HepG2 (cell line): ENCODE measurements at regions not wholly inside any gene's neighbourhood (a gene's known extent, or its start where the extent isn't known, plus 50 kb on each side); places are given as distances from the start of the nearest gene placed in this dataset.

Source experiments
- FOXK2 ChIP-seq: fragments of 450-650 bp; IDR thresholded peaks from 2 replicates; pipeline ENCODE4 v1.6.1; 2016
- HMGXB4 ChIP-seq, 2 experiments: sonication (generic) in 1 of 2; formaldehyde crosslinking in 1 of 2; IDR thresholded peaks; 2 replicates each; pipeline versions ENCODE4 v1.4.0 to v1.6.1; 2018 to 2020; ENCODE audit warnings: missing genetic modification reagents in 2 of 2, borderline replicate concordance in 1 of 2, low read depth in 1 of 2, mild to moderate bottlenecking in 1 of 2, missing biosample characterization in 1 of 2
- MAZ ChIP-seq, 2 experiments: sonication (generic) in 1 of 2; formaldehyde crosslinking in 1 of 2; IDR thresholded peaks; 2 replicates each; pipeline versions ENCODE4 v1.5.0 to v1.6.1; 2012 to 2020; ENCODE audit warnings: low read depth in 2 of 2, mild to moderate bottlenecking in 2 of 2, borderline replicate concordance in 1 of 2, improper control_type of control experiment in 1 of 2, low read length in 1 of 2, missing genetic modification reagents in 1 of 2, moderate library complexity in 1 of 2
- MXD4 ChIP-seq: IDR thresholded peaks from 2 replicates; pipeline ENCODE4 v1.6.1; 2016; ENCODE audit warnings: mild to moderate bottlenecking, missing biosample characterization, missing genetic modification reagents
- NCOA2 ChIP-seq: sonication (generic); formaldehyde crosslinking; IDR thresholded peaks from 2 replicates; pipeline ENCODE4 v1.8.0; 2022; ENCODE audit warnings: inconsistent platforms
- NR2F6 ChIP-seq, 2 experiments: IDR thresholded peaks; 2 replicates each; pipeline ENCODE4 v1.6.1; 2016; ENCODE audit warnings: antibody characterized with exemption in 1 of 2, mild to moderate bottlenecking in 1 of 2
- RARG ChIP-seq: sonication (generic); formaldehyde crosslinking; IDR thresholded peaks from 2 replicates; pipeline ENCODE4 v1.4.0; 2020; ENCODE audit warnings: low read depth, mild to moderate bottlenecking, missing genetic modification reagents
- THRA ChIP-seq: sonication (generic); formaldehyde crosslinking; IDR thresholded peaks from 2 replicates; pipeline ENCODE4 v1.4.0; 2020; ENCODE audit warnings: missing genetic modification reagents, borderline replicate concordance
- ZBTB40 ChIP-seq, 2 experiments: fragments of 450-650 bp in 1 of 2; sonication (generic) in 1 of 2; formaldehyde crosslinking in 1 of 2; IDR thresholded peaks; 2 replicates each; pipeline versions ENCODE4 v1.6.1 to v1.8.0; 2016 to 2022; ENCODE audit warnings: antibody characterized with exemption in 1 of 2, mild to moderate bottlenecking in 1 of 2, missing genetic modification reagents in 1 of 2
- ZNF619 ChIP-seq: sonication (generic); formaldehyde crosslinking; IDR thresholded peaks from 2 replicates; pipeline ENCODE4 v1.4.0; 2020; ENCODE audit warnings: mild to moderate bottlenecking, missing genetic modification reagents
- ZSCAN20 ChIP-seq: sonication (generic); formaldehyde crosslinking; IDR thresholded peaks from 2 replicates; pipeline ENCODE4 v1.4.0; 2020; ENCODE audit warnings: missing genetic modification reagents, mild to moderate bottlenecking, borderline replicate concordance
- TF ChIP-seq, protein P1 (sequence below): fragments of 450-650 bp; IDR thresholded peaks from 2 replicates; pipeline ENCODE4 v1.6.1; 2017; ENCODE audit warnings: mild to moderate bottlenecking

DNA sequence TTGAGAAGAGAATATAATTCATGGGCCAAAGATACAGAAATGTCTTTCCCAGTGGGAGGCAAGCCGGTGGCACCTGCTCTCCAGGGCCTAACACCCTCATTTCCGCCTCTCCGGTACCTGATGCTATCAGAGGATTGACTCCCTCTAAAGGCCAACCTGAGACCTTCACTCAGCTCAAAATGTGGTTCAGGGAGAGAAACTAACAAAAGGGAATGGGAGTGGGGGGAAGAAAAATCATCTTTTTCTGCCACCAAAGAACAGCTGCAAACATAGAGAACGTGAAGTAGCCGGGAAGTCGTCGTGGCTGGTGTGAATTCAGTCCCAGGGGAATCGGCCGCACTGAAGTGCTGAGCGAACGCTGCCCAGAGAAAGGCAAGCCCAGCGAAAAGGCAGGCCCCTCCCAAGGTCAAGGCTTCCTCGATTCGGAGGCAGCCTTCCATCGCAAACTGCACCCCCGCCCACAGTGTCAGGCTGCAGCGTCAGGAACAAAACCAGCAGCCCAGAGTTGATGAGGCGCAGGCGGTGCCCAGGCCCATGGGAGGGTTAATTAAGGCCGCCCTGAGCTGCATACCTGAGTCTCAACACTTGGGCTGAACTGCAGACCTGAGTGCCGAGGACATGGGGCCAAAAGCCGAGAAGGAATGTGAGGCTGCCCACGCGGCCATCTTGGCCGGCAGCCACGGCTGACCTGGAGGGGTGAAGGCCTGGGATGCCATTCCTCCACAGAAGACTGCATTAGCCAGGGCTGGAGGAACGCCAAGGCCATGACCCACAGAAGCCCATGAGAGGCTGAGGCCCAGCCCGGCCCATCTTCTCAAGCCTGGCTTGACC lies 160.2 kb downstream of the PSMG1 start (continued):
- TF ChIP-seq, protein P1, sequence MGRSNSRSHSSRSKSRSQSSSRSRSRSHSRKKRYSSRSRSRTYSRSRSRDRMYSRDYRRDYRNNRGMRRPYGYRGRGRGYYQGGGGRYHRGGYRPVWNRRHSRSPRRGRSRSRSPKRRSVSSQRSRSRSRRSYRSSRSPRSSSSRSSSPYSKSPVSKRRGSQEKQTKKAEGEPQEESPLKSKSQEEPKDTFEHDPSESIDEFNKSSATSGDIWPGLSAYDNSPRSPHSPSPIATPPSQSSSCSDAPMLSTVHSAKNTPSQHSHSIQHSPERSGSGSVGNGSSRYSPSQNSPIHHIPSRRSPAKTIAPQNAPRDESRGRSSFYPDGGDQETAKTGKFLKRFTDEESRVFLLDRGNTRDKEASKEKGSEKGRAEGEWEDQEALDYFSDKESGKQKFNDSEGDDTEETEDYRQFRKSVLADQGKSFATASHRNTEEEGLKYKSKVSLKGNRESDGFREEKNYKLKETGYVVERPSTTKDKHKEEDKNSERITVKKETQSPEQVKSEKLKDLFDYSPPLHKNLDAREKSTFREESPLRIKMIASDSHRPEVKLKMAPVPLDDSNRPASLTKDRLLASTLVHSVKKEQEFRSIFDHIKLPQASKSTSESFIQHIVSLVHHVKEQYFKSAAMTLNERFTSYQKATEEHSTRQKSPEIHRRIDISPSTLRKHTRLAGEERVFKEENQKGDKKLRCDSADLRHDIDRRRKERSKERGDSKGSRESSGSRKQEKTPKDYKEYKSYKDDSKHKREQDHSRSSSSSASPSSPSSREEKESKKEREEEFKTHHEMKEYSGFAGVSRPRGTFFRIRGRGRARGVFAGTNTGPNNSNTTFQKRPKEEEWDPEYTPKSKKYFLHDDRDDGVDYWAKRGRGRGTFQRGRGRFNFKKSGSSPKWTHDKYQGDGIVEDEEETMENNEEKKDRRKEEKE, result no peak
- TF ChIP-seq RARG (CRISPR knock-in tag) (no peak), NR2F6 (IDR thresholded peaks at IDR 0.05) (no peak), NR2F6 (CRISPR knock-in tag; IDR thresholded peaks at IDR 0.05) (no peak), ZNF619 (CRISPR knock-in tag) (no peak), FOXK2 (no peak), ZSCAN20 (CRISPR knock-in tag) (no peak), HMGXB4 (CRISPR knock-in tag; IDR thresholded peaks at IDR 0.05; ENCODE audit: borderline replicate concordance in 1 of 2, low read depth in 1 of 2) (peak in 1 of 2 experiments; percentile 26; a peak in 1 of 4 replicates), MAZ (IDR thresholded peaks at IDR 0.05; ENCODE audit: borderline replicate concordance, low read depth, low read length) (no peak), MAZ (CRISPR knock-in tag; IDR thresholded peaks at IDR 0.05; ENCODE audit: low read depth) (no peak), ZBTB40 (IDR thresholded peaks at IDR 0.05) (no peak), ZBTB40 (CRISPR knock-in tag; IDR thresholded peaks at IDR 0.05) (no peak), NCOA2 (CRISPR knock-in tag) (no peak), MXD4 (CRISPR knock-in tag) (no peak), THRA (CRISPR knock-in tag) (no peak)
